HEK293T (cell line): ENCODE measurements at regions not wholly inside any gene's neighbourhood (a gene's known extent, or its start where the extent isn't known, plus 50 kb on each side); places are given as distances from the start of the nearest gene placed in this dataset.

Experiments
- CTCF ChIA-PET: fragments of 350-600 bp; formaldehyde crosslinking; extraction: SDS; loops from one replicate; lab custom pipeline; 2021; ENCODE audit warnings: antibody characterized with exemption, inconsistent platforms; lab: Yijun Ruan, JAX
- POLR2A ChIA-PET: fragments of 350-600 bp; formaldehyde crosslinking; extraction: SDS; loops from one replicate; lab custom pipeline; 2020; ENCODE audit warnings: antibody characterized with exemption, inconsistent platforms; lab: Yijun Ruan, JAX
- DNase-seq: peaks from one replicate; pipeline ENCODE4 v3.0.0; 2012; ENCODE audit warnings: mixed read lengths; ENCODE audit errors: extremely low spot score
- ARNT ChIP-seq: fragments of 450-650 bp; IDR thresholded peaks from 2 replicates; pipeline ENCODE4 v1.6.1; 2017; ENCODE audit warnings: mild to moderate bottlenecking
- BHLHE40 ChIP-seq: fragments of 450-650 bp; IDR thresholded peaks from 2 replicates; pipeline ENCODE4 v1.6.1; 2016; ENCODE audit warnings: mild to moderate bottlenecking, moderate library complexity, borderline replicate concordance
- CTBP1 ChIP-seq: fragments of 450-650 bp; IDR thresholded peaks from 2 replicates; pipeline ENCODE4 v1.6.1; 2016; ENCODE audit warnings: borderline replicate concordance
- ELF4 ChIP-seq: fragments of 450-650 bp; IDR thresholded peaks from 2 replicates; pipeline ENCODE4 v1.6.1; 2017; ENCODE audit warnings: antibody characterized with exemption
- FOXA1 ChIP-seq: fragments of 450-650 bp; IDR thresholded peaks from 2 replicates; pipeline ENCODE4 v1.6.1; 2016; ENCODE audit warnings: mild to moderate bottlenecking
- FOXK2 ChIP-seq: fragments of 450-650 bp; IDR thresholded peaks from 2 replicates; pipeline ENCODE4 v1.6.1; 2016; ENCODE audit warnings: mild to moderate bottlenecking
- FOXM1 ChIP-seq: fragments of 450-650 bp; IDR thresholded peaks from 2 replicates; pipeline ENCODE4 v1.6.1; 2017; ENCODE audit warnings: mild to moderate bottlenecking, borderline replicate concordance
- HDGF ChIP-seq: fragments of 450-650 bp; IDR thresholded peaks from 2 replicates; pipeline ENCODE4 v1.6.1; 2017; ENCODE audit warnings: antibody characterized with exemption, borderline replicate concordance
- L3MBTL2 ChIP-seq: fragments of 450-650 bp; conservative IDR thresholded peaks from 2 replicates; pipeline ENCODE4 v1.6.1; 2016; ENCODE audit warnings: mild to moderate bottlenecking
- LEF1 ChIP-seq: fragments of 450-650 bp; IDR thresholded peaks from 2 replicates; pipeline ENCODE4 v1.6.1; 2017; ENCODE audit warnings: mild to moderate bottlenecking, borderline replicate concordance
- NFRKB ChIP-seq: fragments of 450-650 bp; IDR thresholded peaks from 2 replicates; pipeline ENCODE4 v1.6.1; 2016; ENCODE audit warnings: mild to moderate bottlenecking, moderate library complexity
- PKNOX1 ChIP-seq: fragments of 450-650 bp; IDR thresholded peaks from 2 replicates; pipeline ENCODE4 v1.6.1; 2016
- SP1 ChIP-seq: fragments of 450-650 bp; IDR thresholded peaks from 2 replicates; pipeline ENCODE4 v1.6.1; 2017
- SUZ12 ChIP-seq: fragments of 450-650 bp; IDR thresholded peaks from 2 replicates; pipeline ENCODE4 v1.6.1; 2016; ENCODE audit warnings: mild to moderate bottlenecking
- TARDBP ChIP-seq: fragments of 450-650 bp; IDR thresholded peaks from 2 replicates; pipeline ENCODE4 v1.6.1; 2016
- ZNF384 ChIP-seq: fragments of 450-650 bp; IDR thresholded peaks from 2 replicates; pipeline ENCODE4 v1.6.1; 2016

GRCh38 chr20:60137657-60138245 is 179.5 kb downstream of the CDH26 start:
- ChIA-PET CTCF (no interaction called here), POLR2A (no interaction called here)
- TF ChIP-seq L3MBTL2: no peak
- no peak for TF ChIP-seq ZNF384
- TF ChIP-seq ARNT: no peak
- no peak for TF ChIP-seq HDGF
- no peak for TF ChIP-seq FOXK2
- TF ChIP-seq SUZ12: no peak
- TF ChIP-seq SP1: no peak
- TF ChIP-seq ELF4: no peak
- no peak for TF ChIP-seq NFRKB
- no peak for TF ChIP-seq TARDBP
- no peak for TF ChIP-seq LEF1
- TF ChIP-seq PKNOX1: no peak
- TF ChIP-seq FOXM1: no peak
- no peak for TF ChIP-seq BHLHE40
- peak; percentile 38 for DNase-seq

- CTCF ChIA-PET: no interaction called here
- POLR2A ChIA-PET: no interaction called here
- TF ChIP-seq L3MBTL2 (peak; percentile 46; the same call in 1 of the 2 replicates), SP1 (no peak)
- DNase-seq: peak; percentile 60
Measured at GRCh38 chr20:60138256-60139220, 180.3 kb downstream of the CDH26 start.

GRCh38 chr20:60139663-60140446 is 181.6 kb downstream of the CDH26 start:
- TF ChIP-seq L3MBTL2 (no peak), NFRKB (no peak), FOXK2 (no peak), ARNT (no peak), ELF4 (no peak), FOXM1 (no peak), ZNF384 (no peak), TARDBP (no peak), SP1 (no peak), PKNOX1 (no peak), SUZ12 (no peak), CTBP1 (no peak)
- ChIA-PET CTCF (no interaction called here), POLR2A (no interaction called here)
- DNase-seq: no peak

GRCh38 chr20:60142587-60142986 is 184.4 kb downstream of the CDH26 start:
- POLR2A ChIA-PET: no interaction called here
- CTCF ChIA-PET: interaction anchor here (1.5 kb wide), 1 partner anchor 68 kb away, joined by 4 read pairs; no protein-coding TSS in a partner anchor

More at GRCh38 chr20:60142587-60142986, 184.4 kb downstream of the CDH26 start:
- TF ChIP-seq LEF1 (no peak), BHLHE40 (no peak), NFRKB (no peak), FOXM1 (no peak), SUZ12 (no peak), ZNF384 (no peak), FOXA1 (no peak), FOXK2 (no peak), HDGF (no peak), ARNT (no peak), PKNOX1 (no peak), TARDBP (no peak), CTBP1 (no peak), ELF4 (no peak), SP1 (no peak), L3MBTL2 (no peak)
- no peak for DNase-seq
